Stimulated activated CD4-positive, alpha-beta T cell treated with anti-CD3 and anti-CD28 coated beads, Interleukin-2, amount 100 ng/mL, for 24 hours (primary cell): ENCODE measurements at regions not wholly inside any gene's neighbourhood (a gene's known extent, or its start where the extent isn't known, plus 50 kb on each side); places are given as distances from the start of the nearest gene placed in this dataset.

Experiments
- DNase-seq, 2 donors: peaks; one replicate each; pipeline ENCODE4 v3.0.0-alpha.2; 2020

GRCh38 chr2:193583638-193584400 lies 1389.1 kb upstream of the TMEFF2 start:
- DNase-seq, result no peak

- no peak for DNase-seq
Measured at GRCh38 chr2:193581807-193582206, 1387.1 kb upstream of the TMEFF2 start.

- DNase-seq, result no peak
Measured at GRCh38 chr2:193580176-193580950, 1385.6 kb upstream of the TMEFF2 start.

GRCh38 chr2:193566886-193567285 lies 1372.2 kb upstream of the TMEFF2 start:
- no peak for DNase-seq

- DNase-seq, result no peak
Measured at GRCh38 chr2:193566276-193566675, 1371.5 kb upstream of the TMEFF2 start.

- DNase-seq, result no peak
Measured at GRCh38 chr2:193562031-193562430, 1367.3 kb upstream of the TMEFF2 start.

GRCh38 chr2:193561054-193561453 lies 1366.3 kb upstream of the TMEFF2 start:
- no peak for DNase-seq

GRCh38 chr2:193556766-193557470 lies 1362.2 kb upstream of the TMEFF2 start:
- no peak for DNase-seq

GRCh38 chr2:193549661-193550060 lies 1354.9 kb upstream of the TMEFF2 start:
- no peak for DNase-seq

GRCh38 chr2:193542762-193543161 lies 1348.0 kb upstream of the TMEFF2 start:
- DNase-seq, result no peak

GRCh38 chr2:193539188-193539587 lies 1344.5 kb upstream of the TMEFF2 start:
- no peak for DNase-seq

GRCh38 chr2:193538061-193538460 lies 1343.3 kb upstream of the TMEFF2 start:
- no peak for DNase-seq

- DNase-seq, result no peak
Measured at GRCh38 chr2:193537531-193537930, 1342.8 kb upstream of the TMEFF2 start.

GRCh38 chr2:193528458-193528857 lies 1333.7 kb upstream of the TMEFF2 start:
- DNase-seq, result no peak

- DNase-seq, result no peak
Measured at GRCh38 chr2:193527146-193527545, 1332.4 kb upstream of the TMEFF2 start.

GRCh38 chr2:193523662-193524061 lies 1328.9 kb upstream of the TMEFF2 start:
- DNase-seq, result no peak

- no peak for DNase-seq
Measured at GRCh38 chr2:193521523-193521922, 1326.8 kb upstream of the TMEFF2 start.

GRCh38 chr2:193520709-193521458 lies 1326.2 kb upstream of the TMEFF2 start:
- no peak for DNase-seq

GRCh38 chr2:193518041-193518817 lies 1323.5 kb upstream of the TMEFF2 start:
- no peak for DNase-seq

- DNase-seq, result no peak
Measured at GRCh38 chr2:193517615-193518014, 1322.9 kb upstream of the TMEFF2 start.

- DNase-seq, result no peak
Measured at GRCh38 chr2:193506035-193506434, 1311.3 kb upstream of the TMEFF2 start.

- no peak for DNase-seq
Measured at GRCh38 chr2:193505620-193506019, 1310.9 kb upstream of the TMEFF2 start.
